ENCODE measurements at regions not wholly inside any gene's neighbourhood (a gene's known extent, or its start where the extent isn't known, plus 50 kb on each side); places are given as distances from the start of the nearest gene placed in this dataset.

DNA sequence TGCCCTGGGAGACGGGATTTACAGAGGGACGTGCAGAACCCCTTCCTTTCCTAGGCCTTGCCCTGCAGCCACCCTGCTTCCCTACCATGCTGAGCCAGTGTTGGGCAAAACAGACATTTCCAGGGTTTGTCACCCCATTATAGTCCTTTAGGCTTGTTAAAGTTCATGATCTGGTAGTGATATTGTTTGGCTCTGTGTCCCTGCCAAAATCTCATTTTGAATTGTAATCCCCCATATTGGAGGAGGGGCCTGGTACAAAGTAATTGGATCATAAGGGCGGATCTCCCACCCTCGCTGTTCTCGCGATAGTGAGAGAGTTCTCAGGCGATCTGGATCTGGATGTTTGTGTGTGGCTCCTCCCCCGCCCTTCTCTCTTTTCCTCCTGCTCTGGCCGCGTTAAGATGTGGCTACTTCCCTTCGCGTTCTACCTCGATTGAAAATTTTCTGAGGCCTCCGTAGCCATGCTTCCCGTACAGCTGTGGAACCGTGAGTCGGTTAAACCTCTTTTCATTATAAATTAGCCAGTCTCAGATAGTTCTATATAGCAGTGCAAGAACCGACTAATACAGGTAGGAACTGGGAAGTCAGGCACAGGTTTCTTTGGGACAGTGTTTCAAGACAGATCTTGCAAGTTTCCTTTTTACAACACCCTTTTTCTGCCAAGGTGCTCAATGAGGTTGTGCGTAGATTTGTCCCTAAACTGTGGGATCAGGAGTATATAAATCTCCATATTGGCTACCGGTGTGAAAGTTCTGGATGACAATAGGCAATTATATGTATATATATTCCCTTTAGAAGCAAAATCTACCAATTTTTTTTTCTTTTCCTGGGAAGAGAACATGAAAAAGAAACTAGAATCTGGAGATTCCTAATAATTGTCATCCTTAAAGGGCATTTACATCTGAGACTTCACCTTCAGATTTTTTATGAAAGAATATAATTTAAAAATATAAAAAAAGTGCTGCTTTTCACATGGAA lies 152.1 kb downstream of the SAMD5 start:
- TF ChIP-seq, protein P1, sequence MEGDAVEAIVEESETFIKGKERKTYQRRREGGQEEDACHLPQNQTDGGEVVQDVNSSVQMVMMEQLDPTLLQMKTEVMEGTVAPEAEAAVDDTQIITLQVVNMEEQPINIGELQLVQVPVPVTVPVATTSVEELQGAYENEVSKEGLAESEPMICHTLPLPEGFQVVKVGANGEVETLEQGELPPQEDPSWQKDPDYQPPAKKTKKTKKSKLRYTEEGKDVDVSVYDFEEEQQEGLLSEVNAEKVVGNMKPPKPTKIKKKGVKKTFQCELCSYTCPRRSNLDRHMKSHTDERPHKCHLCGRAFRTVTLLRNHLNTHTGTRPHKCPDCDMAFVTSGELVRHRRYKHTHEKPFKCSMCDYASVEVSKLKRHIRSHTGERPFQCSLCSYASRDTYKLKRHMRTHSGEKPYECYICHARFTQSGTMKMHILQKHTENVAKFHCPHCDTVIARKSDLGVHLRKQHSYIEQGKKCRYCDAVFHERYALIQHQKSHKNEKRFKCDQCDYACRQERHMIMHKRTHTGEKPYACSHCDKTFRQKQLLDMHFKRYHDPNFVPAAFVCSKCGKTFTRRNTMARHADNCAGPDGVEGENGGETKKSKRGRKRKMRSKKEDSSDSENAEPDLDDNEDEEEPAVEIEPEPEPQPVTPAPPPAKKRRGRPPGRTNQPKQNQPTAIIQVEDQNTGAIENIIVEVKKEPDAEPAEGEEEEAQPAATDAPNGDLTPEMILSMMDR (IDR thresholded peaks at IDR 0.05; ENCODE audit: low read depth, low read length), result no peak
- DNase-seq (ENCODE audit: low read depth in 1 of 2, low spot score in 1 of 2), result no peak
- Histone ChIP-seq H3K27ac (no peak overlapping the region), H3K9me3 (ENCODE audit: low read depth) (no peaks in the 10 kb centered on the region), H3K36me3 (no peaks in the 10 kb centered on the region), H3K27me3 (no peaks in the 10 kb centered on the region), H3K4me1 (ENCODE audit: low read depth) (no peaks in the 10 kb centered on the region), H3K4me3 (no peak overlapping the region)

DNA sequence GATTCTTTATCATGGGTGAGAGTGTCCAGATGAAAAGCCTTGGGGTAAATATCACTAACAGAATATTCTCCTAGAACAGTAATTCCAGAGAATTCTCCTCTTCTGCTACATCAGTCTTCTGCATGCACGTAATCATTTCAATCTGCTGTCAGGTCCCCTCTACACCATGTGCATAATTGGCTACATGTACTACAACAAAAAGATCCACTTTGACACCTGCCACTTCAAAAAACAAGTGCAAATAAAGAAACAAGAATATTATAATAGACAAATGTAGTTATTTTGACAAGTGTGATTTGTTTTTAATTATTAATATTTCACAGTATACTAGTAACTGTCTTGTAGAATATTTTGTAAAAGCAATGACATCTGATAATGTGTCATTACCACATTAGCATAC lies 154.2 kb downstream of the SAMD5 start:
- H3K27me3 ChIP-seq, result no peaks in the 10 kb centered on the region
- H3K4me3 ChIP-seq, result no peak overlapping the region
- no peaks in the 10 kb centered on the region for H3K9me3 ChIP-seq (ENCODE audit: low read depth)
- no peaks in the 10 kb centered on the region for H3K4me1 ChIP-seq (ENCODE audit: low read depth)
- TF ChIP-seq, protein P1 (IDR thresholded peaks at IDR 0.05; ENCODE audit: low read depth, low read length), result no peak
- H3K36me3 ChIP-seq, result no peaks in the 10 kb centered on the region
- H3K27ac ChIP-seq, result no peak overlapping the region
- no peak for DNase-seq (ENCODE audit: low read depth in 1 of 2, low spot score in 1 of 2)

DNA sequence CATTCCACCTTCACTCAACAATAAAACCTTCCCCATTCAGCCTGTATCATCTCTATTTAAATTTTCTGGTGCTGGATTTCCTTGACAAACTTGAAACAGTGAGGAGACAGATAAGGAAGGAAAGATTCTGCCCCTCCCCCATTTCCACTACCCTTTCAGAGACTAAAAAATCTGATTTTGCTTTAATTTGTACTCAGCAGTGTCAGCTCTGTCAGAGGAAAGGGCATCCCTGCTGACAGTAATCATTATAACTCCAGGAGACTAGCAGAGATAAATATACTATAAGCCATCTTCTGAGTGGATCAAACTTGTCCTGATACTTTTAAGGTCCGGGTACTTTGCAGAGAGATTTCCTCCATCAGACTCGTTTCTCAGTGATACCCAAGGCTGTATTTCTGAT lies 155.6 kb downstream of the SAMD5 start:
- no peaks in the 10 kb centered on the region for H3K9me3 ChIP-seq (ENCODE audit: low read depth)
- no peak overlapping the region for H3K27ac ChIP-seq
- TF ChIP-seq, protein P1 (IDR thresholded peaks at IDR 0.05; ENCODE audit: low read depth, low read length), result no peak
- H3K4me3 ChIP-seq, result no peak overlapping the region
- H3K36me3 ChIP-seq, result no peaks in the 10 kb centered on the region
- no peak for DNase-seq (ENCODE audit: low read depth in 1 of 2, low spot score in 1 of 2)
- no peaks in the 10 kb centered on the region for H3K27me3 ChIP-seq
- H3K4me1 ChIP-seq (ENCODE audit: low read depth), result no peaks in the 10 kb centered on the region

DNA sequence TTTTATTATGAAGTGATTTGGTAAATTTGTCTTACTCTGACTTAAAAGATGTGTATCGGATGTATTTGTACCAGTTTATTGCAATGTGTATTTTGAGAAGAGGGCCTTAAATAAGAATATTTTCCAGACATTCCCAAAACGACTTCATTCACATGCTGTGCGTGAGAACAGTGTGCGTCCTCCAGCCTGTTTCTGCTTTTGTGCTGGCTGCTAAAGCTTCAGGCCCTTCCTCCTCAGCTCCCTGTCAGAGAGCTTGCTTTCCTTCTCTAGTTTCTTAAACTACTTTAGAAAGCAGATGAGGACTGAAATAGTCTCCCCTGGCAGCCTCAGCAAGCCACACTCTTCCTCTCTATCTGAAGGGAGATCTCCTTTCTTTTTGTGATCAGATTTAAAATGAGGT lies 157.8 kb downstream of the SAMD5 start:
- TF ChIP-seq, protein P1 (IDR thresholded peaks at IDR 0.05; ENCODE audit: low read depth, low read length), result no peak
- no peaks in the 10 kb centered on the region for H3K27me3 ChIP-seq

DNA sequence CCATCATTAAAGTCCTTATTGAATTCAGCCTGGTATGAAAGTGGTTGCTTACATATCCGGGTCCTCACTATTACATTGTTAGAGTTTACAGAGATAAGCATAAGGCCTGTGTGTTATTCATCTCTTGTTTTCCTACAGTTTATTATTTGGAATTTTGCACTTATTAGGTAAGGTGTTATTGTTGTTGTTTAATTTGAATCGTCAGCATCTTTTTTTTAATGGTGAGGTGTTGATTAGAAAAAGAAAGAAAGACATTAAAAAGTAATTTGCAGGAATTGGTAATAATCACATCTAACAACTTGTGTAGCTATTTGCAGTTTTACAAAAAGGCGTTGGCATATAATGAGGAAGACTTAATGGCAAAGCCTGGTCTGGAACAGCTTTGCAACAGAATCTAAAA lies 158.6 kb downstream of the SAMD5 start:
- DNase-seq (ENCODE audit: low read depth in 1 of 2, low spot score in 1 of 2), result no peak
- no peaks in the 10 kb centered on the region for H3K36me3 ChIP-seq
- H3K27ac ChIP-seq, result no peak overlapping the region
- no peaks in the 10 kb centered on the region for H3K9me3 ChIP-seq (ENCODE audit: low read depth)
- TF ChIP-seq, protein P1 (IDR thresholded peaks at IDR 0.05; ENCODE audit: low read depth, low read length), result no peak
- H3K27me3 ChIP-seq, result no peaks in the 10 kb centered on the region
- H3K4me3 ChIP-seq, result no peak overlapping the region
- no peaks in the 10 kb centered on the region for H3K4me1 ChIP-seq (ENCODE audit: low read depth)

More for the DNA sequence above, 157.8 kb downstream of the SAMD5 start:
- Histone ChIP-seq H3K36me3 (no peaks in the 10 kb centered on the region), H3K9me3 (ENCODE audit: low read depth) (no peaks in the 10 kb centered on the region), H3K4me1 (ENCODE audit: low read depth) (no peaks in the 10 kb centered on the region), H3K27ac (no peak overlapping the region), H3K4me3 (no peak overlapping the region)
- DNase-seq (ENCODE audit: low read depth in 1 of 2, low spot score in 1 of 2), result no peak

Data from cardiac muscle cell (in vitro differentiated cells and primary cell).